Occipital lobe (tissue), 1 donor: ENCODE measurements at regions not wholly inside any gene's neighbourhood (a gene's known extent, or its start where the extent isn't known, plus 50 kb on each side); places are given as distances from the start of the nearest gene placed in this dataset.
"Not testable (repeated sequence)": the region's sequence is repeated elsewhere in the genome, so short reads cannot be mapped to it uniquely, and the experiment has no call there.

Source experiments
- DNase-seq: peaks from one replicate; lab custom pipeline; 2025; lab: John Stamatoyannopoulos, UW

DNA sequence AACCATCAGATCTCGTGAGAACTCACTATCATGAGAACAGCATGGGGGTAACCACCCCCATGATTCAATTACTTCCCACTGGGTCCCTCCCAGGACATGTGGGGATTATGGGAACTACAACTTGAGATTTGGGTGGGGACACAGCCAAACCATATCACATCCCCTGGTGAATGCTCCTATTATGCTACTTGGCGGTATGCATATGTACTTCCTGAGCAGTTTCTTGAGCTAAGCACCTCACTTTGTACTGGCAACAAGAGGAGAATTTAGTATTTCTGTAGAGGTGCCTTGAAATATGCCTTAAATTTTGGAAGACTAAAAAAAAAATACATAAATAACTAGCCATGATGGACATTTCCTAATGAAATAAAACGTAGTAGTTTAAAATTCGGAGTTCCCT is 327.2 kb upstream of the CITED2 start:
- no peak for DNase-seq

DNA sequence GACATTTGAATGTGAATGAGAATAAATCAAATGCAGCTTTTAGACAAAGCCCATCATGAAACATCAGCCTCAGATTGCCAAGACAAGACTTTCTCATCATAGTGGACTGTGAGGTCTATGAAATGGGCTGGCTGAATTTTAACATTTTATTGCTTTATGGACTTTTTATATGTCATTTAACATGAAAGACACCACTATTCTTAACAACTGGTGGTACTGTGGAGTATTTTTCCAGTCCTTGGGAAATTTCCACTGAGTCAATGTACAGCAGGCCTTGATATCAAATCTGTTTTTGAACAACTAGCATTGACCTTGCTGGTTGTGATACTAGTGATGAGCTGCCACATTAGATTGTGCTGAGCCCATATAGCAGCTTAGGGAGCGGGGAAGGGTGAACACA is 326.6 kb upstream of the CITED2 start:
- DNase-seq = no peak

DNA sequence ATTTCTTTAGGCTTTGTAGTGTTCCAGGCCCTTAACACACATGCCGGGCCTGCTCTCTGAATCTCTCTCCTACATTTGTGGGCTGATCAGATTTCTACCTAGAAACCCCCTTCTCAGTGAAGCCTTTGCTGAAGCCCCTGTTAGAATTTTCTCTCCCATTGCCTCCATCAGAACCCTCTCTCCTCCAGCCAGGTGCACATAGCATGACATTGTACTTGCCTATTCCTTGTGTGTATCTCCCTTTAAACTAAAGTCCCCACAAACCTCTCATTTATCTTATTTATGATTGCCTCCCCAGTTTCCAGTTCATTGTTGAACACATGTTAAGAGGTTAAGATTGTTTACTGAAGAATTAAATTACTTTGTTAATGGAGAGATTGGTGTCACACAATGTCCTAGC is 325.5 kb upstream of the CITED2 start:
- no peak for DNase-seq

DNA sequence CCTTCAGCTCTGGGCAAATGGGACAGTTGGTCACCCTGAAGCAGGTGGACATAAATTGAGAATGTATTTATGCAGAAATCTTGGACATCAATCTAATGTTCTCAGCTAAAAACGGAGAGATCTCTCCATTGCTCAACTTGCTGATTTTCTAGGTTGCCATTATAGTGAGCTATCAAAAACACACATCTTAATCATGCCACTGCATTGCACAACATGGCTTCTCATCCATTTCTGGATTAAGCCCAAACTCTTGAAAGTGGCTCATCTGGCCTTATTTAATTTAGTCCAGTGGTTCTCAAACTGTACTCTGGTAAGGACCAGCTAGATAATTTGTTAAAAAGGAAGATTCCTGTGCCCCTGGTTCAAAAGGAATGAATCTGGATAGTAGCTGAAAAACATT is 324.9 kb upstream of the CITED2 start:
- no peak for DNase-seq

DNA sequence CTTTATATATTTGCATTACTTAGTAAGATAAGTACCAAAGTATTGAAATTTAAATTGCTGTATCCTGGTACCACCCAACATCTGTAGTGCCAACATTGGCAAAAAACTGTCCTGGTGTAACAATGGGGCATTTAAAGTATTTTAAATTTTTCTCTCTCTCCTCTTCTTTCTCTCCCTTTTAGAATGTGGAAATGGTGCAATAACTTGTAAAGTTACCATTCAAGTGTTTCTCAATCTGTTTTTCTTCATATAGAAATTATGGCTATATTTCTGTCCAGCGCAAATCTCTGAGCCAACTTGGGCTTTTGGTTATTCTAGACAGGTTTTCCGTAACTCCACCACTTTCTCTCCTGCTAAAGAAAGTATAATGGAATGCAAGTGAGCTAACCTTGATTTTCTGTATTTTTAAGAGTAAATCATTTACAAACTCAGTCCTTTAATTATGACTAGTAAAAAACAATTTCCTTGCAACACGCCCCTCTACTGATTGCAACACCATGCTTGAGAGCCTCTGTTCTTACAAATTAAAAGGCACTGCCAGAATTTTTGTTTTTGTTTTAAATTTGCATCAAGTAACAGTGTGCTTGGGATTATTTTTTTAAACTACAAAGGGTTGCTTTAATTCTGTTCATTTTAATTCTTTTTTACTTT is 324.2 kb upstream of the CITED2 start:
- no peak for DNase-seq

DNA sequence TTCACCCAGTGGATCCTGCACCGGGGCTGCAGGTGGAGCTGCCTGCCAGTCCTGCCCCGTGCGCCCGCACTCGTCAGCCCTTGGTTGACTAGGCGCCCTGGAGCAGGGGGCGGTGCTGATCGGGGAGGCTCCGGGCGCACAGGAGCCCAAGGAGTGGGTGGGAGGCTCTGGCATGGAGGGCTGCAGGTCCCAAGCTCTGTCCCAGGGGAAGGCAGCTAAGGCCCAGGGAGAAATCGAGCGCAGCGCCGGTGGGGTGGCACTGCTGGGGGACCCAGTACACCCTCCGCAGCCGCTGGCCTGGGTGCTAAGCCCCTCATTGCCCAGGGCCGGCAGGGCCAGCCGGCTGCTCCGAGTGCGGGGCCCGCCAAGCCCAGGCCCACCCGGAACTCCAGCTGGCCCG is 323.4 kb upstream of the CITED2 start:
- DNase-seq = not testable (repeated sequence)

DNA sequence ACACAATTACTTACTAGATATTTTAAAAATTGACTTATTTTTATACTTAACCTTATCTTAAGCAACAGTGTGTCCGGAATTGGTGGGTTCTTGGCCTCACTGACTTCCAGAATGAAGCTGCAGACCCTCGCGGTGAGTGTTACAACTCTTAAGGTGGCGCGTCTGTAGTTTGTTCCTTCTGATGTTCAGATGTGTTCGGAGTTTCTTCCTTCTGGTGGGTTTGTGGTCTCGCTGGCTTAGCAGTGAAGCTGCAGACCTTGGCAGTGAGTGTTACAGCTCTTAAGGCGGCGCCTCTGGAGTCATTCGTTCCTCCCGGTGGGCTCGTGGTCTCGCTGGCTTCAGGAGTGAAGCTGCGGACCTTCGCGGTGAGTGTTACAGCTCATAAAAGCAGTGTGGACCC is 322.5 kb upstream of the CITED2 start:
- not testable (repeated sequence) for DNase-seq

DNA sequence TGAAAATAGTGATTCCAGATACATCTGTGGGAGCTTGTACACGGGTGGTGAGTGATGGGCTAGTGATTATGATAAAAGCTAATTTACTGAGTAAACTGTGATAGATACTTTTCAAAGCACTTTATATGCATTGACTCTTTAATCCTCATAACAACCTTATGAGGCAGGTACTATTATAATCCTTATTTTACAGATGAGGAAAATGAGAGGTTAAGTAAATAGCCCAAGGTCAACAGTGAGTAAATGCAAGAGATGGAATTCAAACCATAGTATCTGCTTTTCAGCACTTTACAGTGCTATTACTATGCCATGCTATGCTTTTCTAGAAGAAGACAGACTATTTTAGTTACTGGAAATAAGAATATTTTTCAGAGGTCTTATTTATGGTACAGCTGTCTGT is 320.9 kb upstream of the CITED2 start:
- DNase-seq = no peak

DNA sequence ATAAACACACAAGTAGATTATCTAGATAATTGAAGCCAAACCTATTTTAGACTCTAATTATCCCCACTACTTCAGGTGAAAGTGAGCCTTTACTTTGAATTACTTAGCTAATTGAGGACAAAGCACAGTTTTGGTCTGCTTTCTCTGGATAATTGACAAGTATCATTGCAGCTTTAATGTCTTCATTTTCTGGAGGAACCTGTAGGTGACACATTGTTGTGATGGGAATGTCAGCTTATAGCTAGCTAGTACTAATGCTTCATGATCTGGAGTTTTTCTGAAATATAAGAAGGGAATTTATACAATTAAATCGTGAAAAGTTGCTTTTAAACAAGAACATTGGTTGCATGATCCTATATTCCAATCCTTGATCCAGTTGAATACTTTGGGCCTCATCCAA is 319.3 kb upstream of the CITED2 start:
- no peak for DNase-seq

DNA sequence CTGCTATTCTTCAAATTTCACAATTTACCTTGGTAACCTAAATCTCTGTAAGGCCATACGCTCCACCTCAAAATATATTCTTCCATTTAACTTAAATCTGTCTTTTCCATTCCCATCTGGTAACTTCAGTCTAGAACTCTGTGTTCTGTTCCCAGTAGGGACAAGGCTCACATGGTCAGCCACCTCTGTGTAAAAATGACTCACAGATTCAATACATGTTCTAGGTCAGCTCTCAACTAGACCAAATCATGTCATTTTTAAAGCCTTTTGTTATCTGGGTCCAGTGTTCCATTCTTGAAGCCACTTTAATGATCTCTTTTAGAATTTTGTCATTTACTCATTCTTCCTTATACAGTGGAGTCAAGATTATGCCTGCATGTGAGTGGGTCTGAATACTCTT is 315.6 kb upstream of the CITED2 start:
- DNase-seq = no peak

DNA sequence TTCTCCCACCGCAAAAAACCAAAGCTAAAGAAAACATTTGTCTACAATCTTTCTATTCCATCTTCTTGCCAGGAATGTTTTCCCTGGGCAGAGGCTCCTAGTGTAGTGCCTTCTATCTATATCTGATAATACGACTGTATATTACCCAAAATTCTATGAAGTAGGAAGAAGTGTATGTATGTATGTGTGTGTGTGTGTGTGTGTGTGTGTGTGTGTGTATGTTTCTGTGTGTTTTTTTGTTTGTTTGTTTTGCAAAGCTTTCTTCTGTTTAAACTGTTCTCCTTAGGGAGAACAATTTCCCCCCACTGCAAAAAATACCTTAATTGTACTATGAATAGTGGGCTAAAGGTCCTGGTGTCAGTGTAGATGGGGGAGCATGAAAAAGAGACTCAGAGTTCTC is 312.6 kb upstream of the CITED2 start:
- no peak for DNase-seq

DNA sequence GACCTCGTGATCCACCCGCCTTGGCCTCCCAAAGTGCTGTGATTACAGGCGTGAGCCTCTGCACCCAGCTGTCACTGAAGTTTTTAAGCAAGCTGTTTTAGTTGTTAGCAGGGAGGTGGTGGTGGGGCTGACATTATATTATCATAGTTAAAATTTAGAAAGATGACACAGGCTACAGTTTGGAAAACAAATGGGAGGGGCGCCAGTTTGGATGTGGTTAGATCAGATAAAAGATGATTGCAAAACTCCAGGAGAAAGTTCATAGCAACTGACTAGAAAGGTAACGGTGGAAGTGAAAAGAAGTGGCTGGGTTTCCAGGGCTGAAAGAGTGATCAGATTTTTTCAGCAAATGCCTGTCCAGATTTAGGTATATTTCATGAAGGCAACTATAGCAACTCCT is 311.9 kb upstream of the CITED2 start:
- no peak for DNase-seq

DNA sequence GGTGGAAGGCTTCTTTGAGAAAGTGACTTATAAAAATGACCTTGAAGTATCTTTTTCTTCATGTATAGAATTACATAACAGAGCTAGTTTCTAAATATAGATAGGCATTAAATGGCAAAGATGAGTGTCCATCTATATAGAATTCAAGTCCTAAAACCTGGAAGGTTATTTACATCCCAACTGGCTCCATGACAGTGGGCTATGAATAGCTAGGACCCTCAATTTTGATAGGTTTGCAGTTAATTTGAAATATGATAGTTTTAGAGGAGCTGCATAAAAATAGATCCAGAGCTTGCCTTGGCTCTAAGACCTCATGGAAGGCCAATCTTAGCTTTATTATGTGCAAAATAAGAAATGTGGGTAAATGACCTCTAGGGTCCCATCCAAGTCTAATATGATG is 310.6 kb upstream of the CITED2 start:
- no peak for DNase-seq

DNA sequence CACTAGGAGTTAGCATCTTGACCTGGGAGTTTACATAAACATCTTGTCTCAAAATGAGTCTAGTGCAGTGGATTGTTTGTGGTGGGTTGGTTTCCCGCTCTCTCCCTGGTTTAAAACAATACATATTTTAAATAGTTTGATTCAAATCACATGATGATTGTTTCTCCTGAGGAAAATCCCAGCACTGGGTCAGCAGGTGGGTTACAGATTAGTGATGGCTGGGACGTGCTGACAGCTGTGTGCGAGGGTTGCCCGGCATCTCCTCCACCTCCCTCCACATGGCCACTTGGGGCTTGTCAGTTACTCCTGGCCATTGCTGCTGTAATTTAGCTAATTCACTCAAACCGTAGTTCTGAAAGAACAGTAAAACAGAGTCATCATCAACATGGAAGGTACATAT is 306.4 kb upstream of the CITED2 start:
- DNase-seq = no peak

DNA sequence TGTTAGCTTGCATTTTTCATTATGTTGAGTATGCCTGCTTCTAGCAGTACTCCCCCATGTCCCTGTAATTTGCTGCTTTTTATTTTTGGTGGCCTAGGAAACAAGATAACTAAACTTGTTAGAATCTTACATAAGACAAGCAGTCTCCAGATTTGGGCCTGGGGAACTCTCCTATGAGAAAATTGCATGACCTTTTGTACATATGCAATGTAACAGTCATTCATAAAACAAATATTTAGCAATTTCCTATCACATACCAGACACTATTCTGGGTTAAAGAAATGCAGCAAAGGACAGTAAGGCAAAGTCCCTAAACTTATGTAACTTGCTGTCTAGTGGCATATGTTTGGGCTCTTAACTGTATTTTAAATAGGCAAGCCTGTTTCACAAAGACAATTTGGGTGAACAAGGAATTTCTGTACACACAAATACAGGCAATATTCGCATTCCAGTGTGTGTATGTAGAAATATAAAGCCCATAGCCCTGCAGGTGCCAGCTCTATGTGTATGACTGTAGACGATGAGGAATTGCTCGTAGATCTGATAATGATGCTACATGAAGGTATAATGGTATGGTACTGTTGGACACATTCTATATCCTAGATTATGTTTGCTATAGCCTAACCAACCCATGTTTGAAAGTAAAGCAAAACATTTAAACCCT is 305.2 kb upstream of the CITED2 start:
- no peak for DNase-seq

DNA sequence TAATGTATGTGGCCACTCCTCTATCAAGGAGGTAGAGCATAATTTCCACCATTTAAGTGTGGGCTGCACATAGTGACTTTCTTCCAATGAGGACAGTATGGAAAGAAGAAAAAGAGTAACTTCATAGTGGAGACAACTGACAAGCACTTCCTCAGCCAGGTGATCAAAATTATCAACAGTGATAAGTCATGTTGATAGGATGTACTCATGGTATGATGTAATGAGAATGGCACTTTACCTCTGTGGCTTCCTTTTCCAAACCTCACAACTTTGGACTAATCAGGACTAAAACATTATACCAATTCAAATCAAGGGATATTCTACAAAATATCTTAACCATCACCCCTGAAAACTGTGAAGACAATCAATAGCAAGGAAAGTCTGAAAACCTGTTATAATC is 302.3 kb upstream of the CITED2 start:
- DNase-seq = no peak

DNA sequence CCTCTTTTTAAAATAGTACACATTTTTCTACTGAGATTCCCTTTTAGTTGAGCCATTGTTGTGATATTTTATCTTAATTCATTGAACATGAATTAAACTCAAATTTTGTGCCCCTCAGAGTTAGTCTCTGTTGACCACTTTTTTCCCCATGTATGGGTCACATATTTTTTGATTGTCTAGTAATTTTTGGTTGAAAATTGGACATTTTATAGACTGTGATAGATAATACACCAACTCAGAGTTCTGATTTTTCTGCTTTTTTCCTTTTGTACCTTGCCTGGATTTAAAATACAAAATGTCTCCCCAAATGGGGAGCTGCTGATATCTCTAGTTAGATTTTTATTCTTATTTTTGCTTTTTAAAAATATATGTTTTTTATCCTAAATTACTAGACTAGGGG is 291.8 kb upstream of the CITED2 start:
- no peak for DNase-seq

DNA sequence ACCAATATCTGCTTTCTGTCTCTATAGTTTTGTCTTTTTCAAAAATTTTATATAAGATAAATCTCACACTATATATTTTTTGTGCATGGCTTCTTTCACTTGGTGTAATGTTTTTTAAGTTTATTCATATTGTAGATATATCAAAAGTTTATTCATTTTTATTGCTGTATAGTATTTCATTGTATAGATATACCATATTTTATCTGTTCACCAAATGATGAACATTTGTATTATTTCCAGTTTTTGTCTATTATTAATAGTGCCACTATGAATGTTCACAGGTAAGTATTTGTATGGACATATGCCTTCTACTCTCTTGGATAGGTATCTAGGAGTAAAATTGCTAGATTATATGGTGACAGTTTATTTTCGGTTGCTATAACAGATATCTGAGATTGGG is 289.5 kb upstream of the CITED2 start:
- no peak for DNase-seq

DNA sequence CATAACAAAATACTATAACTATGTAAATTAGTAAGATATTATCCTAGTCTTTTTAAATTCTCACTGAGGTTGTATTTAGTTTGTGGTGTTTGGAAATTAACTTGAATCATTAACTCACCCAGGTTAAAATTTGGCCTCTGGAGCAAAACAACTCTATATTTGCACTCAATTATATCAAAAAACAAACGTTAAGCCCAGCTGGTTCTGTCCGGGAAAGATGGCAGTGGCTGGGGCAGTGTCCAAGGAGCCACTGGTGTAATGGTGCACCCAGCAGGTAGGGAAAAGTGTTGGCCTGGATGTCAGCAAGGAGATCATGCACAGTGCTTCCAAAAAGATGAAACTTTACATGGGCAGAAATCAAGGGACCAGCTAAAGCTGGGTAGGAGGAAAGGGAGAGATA is 285.3 kb upstream of the CITED2 start:
- no peak for DNase-seq

DNA sequence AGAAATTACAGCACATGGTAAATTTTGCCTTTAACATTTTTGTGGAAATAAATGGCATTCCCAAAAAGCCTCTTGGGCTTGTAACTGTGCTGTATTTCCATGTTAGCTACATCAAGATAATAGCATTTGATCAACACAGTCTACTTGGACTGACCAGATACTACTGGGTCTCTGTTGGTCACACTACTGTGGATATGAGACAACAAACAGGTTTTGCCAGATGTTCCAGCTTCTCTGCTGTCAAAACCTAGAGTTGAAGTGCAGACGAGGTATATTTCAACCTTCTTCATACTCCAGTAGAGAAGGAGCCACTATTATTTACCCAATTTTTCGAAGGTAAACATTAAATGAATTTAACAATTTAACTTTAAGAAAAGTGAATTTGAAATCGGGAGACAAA is 284.7 kb upstream of the CITED2 start:
- no peak for DNase-seq

DNA sequence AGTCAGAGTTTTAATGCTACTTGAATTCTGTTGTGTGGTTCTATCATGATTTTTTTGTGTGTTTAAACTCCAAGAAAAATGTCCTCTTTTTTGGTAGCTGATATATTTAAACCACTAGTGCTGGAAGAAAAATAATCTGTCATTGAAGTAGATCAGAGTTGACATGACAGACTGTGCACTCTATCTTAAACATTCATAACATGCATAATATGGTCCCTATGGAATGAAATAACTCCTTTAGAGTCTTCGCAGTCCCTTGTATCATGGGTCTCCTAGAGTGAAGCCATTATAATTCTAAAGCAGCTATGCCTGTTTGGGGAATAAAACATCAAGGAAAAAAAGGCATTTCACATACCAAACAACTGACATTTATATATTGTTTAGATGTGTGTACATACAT is 282.7 kb upstream of the CITED2 start:
- DNase-seq = no peak

DNA sequence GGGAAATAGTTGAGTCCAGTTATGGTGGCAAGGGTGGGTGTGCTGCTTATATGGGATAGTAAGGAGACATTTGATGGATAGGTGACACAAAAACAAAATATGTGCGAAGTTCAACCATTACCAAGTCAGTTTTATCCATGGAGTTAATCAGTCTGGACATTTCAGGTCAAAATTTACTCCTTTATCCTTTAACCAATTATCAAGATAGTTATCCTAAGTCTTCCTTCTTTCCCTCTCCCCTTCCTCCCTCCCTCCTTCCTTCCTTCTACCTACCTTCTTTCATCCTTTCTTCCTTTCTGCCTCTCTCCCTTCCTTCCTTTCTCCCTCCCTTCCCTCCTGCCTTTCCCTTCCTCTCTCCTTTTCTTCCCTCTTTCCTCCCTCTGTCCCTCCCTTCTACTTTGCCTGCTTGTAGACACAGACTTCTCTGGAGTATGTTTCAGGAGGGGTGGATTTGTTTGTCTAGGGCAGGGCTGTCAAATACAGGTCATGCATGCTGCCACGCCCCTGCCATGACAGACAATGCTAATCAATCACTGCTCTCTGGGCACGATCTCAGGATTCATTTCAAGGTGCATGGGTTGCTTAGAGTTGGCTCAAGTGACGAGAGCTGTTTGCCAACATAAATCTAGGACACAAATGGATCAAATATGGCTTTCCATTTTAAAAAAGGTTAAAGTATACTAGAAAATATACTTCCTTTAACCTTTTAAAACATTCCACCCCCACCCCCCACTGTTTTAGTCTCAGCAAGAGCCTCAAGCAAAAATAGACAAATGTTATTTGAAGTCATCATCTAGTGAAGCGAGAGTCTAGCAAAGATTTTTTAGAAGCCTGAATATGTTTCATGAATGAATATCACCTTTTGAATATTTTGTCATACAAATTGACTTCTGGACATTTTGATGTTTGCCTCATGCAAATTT is 281.6 kb upstream of the CITED2 start:
- no peak for DNase-seq
